Gastrocnemius medialis (tissue), 4 donors: ENCODE measurements at regions not wholly inside any gene's neighbourhood (a gene's known extent, or its start where the extent isn't known, plus 50 kb on each side); places are given as distances from the start of the nearest gene placed in this dataset.

Experiments used
- ATAC-seq, 2 donors: fragments of 150-250 bp; one replicate each; pipeline ENCODE4 v1.9.1; 2016
- DNase-seq, 2 donors: peaks; one replicate each; pipeline ENCODE4 v3.0.0-alpha.2; 2019
- H3K27ac ChIP-seq, 4 donors: fragments of 200-600 bp; sonication (generic); 1 replicate in 1 of 4; 2 replicates in 3 of 4; pipeline ENCODE4 v1.5.1; 2016 to 2018; ENCODE audit warnings: mild to moderate bottlenecking in 2 of 4, moderate library complexity in 1 of 4
- H3K27me3 ChIP-seq, 3 donors: fragments of 200-600 bp; sonication (generic) in 2 of 3; 1 replicate in 1 of 3; 2 replicates in 2 of 3; pipeline versions ENCODE4 v1.5.1 to v1.6.0; 2016 to 2019; ENCODE audit warnings: mild to moderate bottlenecking in 1 of 3, moderate library complexity in 1 of 3
- H3K36me3 ChIP-seq, 2 donors: fragments of 200-600 bp; sonication (generic) in 1 of 2; one replicate each; pipeline ENCODE4 v1.5.1; 2017 to 2018
- H3K4me1 ChIP-seq, 2 donors: fragments of 200-600 bp; sonication (generic) in 1 of 2; one replicate each; pipeline ENCODE4 v1.5.1; 2016 to 2017; ENCODE audit warnings: mild to moderate bottlenecking in 2 of 2
- H3K4me3 ChIP-seq, 4 donors: fragments of 200-600 bp; sonication (generic) in 3 of 4; 1 replicate in 1 of 4; 2 replicates in 3 of 4; pipeline ENCODE4 v1.5.1; 2016 to 2019; ENCODE audit warnings: mild to moderate bottlenecking in 2 of 4
- H3K9me3 ChIP-seq, 3 donors: fragments of 200-600 bp; sonication (generic) in 2 of 3; 1 replicate in 1 of 3; 2 replicates in 2 of 3; pipeline ENCODE4 v1.5.1; 2016 to 2019
- CTCF ChIP-seq, 5 experiments: fragments of 450-650 bp in 3 of 5; fragments of 200-600 bp in 2 of 5; sonication (generic) in 2 of 5; IDR thresholded peaks in 4 of 5; conservative IDR thresholded peaks in 1 of 5; 1 replicate in 4 of 5; 2 replicates in 1 of 5; pipeline ENCODE4 v1.5.1; 2016 to 2019; ENCODE audit warnings: antibody characterized with exemption in 5 of 5, mild to moderate bottlenecking in 3 of 5, moderate library complexity in 3 of 5
- POLR2A ChIP-seq, 2 donors: fragments of 450-650 bp; IDR thresholded peaks; one replicate each; pipeline ENCODE4 v1.6.1; 2017; ENCODE audit warnings: antibody characterized with exemption in 2 of 2, mild to moderate bottlenecking in 2 of 2, moderate library complexity in 2 of 2
- in situ Hi-C, 4 donors: fragments of 200-750 bp; cut with MboI; loops; one replicate each; pipeline versions ENCODE4 v1.15.0 to v1.8.0; 2017; ENCODE audit warnings: low sequenced_read_pairs in 4 of 4
- intact Hi-C: fragments of 100-400 bp; cut with DNase I; formaldehyde crosslinking; loops from one replicate; pipeline ENCODE4 v1.15.1; 2023; ENCODE audit warnings: low total_unique reads

GRCh38 chr22:49021131-49021925 lies 806.3 kb downstream of the BRD1 start:
- intact Hi-C loops, result no loop called here
- DNase-seq (no peak), ATAC-seq (no peak)
- Histone ChIP-seq H3K27ac (no peak overlapping the region), H3K27me3 (peaks cover 0 to 4% (median 0%) of the 10 kb centered on the region in 3 donors), H3K36me3 (no peaks in the 10 kb centered on the region), H3K4me1 (no peaks in the 10 kb centered on the region), H3K4me3 (no peak overlapping the region), H3K9me3 (no peaks in the 10 kb centered on the region)
- no peak for TF ChIP-seq CTCF (IDR thresholded peaks at IDR 0.05 in 4 of 5, conservative IDR thresholded peaks at IDR 0.05 in 1 of 5)
- no peak for TF ChIP-seq POLR2A (IDR thresholded peaks at IDR 0.05)
- in situ Hi-C loops, result no loop called here

GRCh38 chr22:49019737-49020713 lies 807.6 kb downstream of the BRD1 start:
- H3K4me3 ChIP-seq, result no peak overlapping the region
- intact Hi-C loops, result no loop called here

GRCh38 chr22:49018601-49019000 lies 809.1 kb downstream of the BRD1 start:
- no peak for TF ChIP-seq CTCF (IDR thresholded peaks at IDR 0.05 in 4 of 5, conservative IDR thresholded peaks at IDR 0.05 in 1 of 5)
- no peak for TF ChIP-seq POLR2A (IDR thresholded peaks at IDR 0.05)
- in situ Hi-C loops, result no loop called here
- no peak overlapping the region for H3K27ac ChIP-seq

More at GRCh38 chr22:49019737-49020713, 807.6 kb downstream of the BRD1 start:
- Histone ChIP-seq H3K27me3 (no peaks in the 10 kb centered on the region), H3K27ac (no peak overlapping the region), H3K36me3 (no peaks in the 10 kb centered on the region), H3K4me1 (no peaks in the 10 kb centered on the region), H3K9me3 (no peaks in the 10 kb centered on the region)
- no peak for TF ChIP-seq CTCF (IDR thresholded peaks at IDR 0.05 in 4 of 5, conservative IDR thresholded peaks at IDR 0.05 in 1 of 5)
- TF ChIP-seq POLR2A (IDR thresholded peaks at IDR 0.05), result no peak
- in situ Hi-C loops, result no loop called here
- ATAC-seq, result no peak
- no peak for DNase-seq

GRCh38 chr22:49017482-49018329 lies 810.0 kb downstream of the BRD1 start:
- Histone ChIP-seq H3K27me3 (no peaks in the 10 kb centered on the region), H3K36me3 (no peaks in the 10 kb centered on the region), H3K4me3 (no peak overlapping the region), H3K9me3 (no peaks in the 10 kb centered on the region), H3K27ac (no peak overlapping the region), H3K4me1 (no peaks in the 10 kb centered on the region)
- intact Hi-C loops, result no loop called here
- DNase-seq, result no peak
- in situ Hi-C loops, result no loop called here
- no peak for ATAC-seq
- no peak for TF ChIP-seq POLR2A (IDR thresholded peaks at IDR 0.05)
- TF ChIP-seq CTCF (IDR thresholded peaks at IDR 0.05 in 4 of 5, conservative IDR thresholded peaks at IDR 0.05 in 1 of 5), result no peak

More at GRCh38 chr22:49018601-49019000, 809.1 kb downstream of the BRD1 start:
- DNase-seq (no peak), ATAC-seq (no peak)
- no peak overlapping the region for H3K4me3 ChIP-seq
- no peaks in the 10 kb centered on the region for H3K9me3 ChIP-seq
- H3K27me3 ChIP-seq, result no peaks in the 10 kb centered on the region
- no peaks in the 10 kb centered on the region for H3K36me3 ChIP-seq
- H3K4me1 ChIP-seq, result no peaks in the 10 kb centered on the region
- intact Hi-C loops, result no loop called here
